NCI-H69 (cell line): ENCODE measurements at regions not wholly inside any gene's neighbourhood (a gene's known extent, or its start where the extent isn't known, plus 50 kb on each side); places are given as distances from the start of the nearest gene placed in this dataset.
"Not testable (repeated sequence)": the region's sequence is repeated elsewhere in the genome, so short reads cannot be mapped to it uniquely, and the experiment has no call there.

Source experiments
- DNase-seq: peaks from one replicate; lab custom pipeline; 2025; lab: John Stamatoyannopoulos, UW

DNA sequence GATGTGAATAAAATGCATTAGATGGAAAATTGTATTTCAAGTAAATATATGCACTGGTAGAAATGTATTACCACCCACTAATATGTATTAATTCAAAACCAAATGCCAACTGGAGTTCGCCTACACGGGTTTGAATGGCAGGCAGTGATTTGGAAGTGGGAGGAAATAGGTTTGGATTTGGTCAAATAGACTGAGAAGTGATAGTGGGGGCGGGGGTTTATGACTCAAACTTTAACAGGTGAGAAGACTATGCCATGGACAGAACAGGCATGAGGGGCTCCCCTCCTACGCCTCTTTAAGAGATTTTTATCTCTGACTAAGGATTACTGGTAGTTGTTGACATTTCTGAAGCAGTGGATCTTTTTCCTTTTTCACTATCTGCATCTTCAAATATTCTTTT is 677.8 kb downstream of the NTRK3 start:
- no peak for DNase-seq

DNA sequence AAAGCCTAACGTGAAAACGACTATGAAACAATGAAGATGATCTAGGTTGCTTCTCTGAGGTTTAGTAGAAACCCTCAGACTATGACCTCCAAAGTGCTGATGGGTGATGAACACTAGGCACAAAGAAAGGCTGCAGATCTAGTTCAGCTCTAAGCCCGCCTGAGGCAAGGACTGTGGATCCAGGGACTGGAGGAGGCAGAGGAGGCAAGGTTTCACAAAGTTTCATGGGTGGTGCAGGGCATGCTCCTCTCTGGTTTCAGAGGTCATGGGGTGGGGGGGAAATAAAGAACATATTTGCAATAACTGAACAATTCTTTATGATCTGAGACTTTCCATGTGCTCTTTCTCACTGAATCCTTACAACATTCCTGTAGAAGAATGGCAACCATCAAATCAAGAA is 679.2 kb downstream of the NTRK3 start:
- DNase-seq: no peak

DNA sequence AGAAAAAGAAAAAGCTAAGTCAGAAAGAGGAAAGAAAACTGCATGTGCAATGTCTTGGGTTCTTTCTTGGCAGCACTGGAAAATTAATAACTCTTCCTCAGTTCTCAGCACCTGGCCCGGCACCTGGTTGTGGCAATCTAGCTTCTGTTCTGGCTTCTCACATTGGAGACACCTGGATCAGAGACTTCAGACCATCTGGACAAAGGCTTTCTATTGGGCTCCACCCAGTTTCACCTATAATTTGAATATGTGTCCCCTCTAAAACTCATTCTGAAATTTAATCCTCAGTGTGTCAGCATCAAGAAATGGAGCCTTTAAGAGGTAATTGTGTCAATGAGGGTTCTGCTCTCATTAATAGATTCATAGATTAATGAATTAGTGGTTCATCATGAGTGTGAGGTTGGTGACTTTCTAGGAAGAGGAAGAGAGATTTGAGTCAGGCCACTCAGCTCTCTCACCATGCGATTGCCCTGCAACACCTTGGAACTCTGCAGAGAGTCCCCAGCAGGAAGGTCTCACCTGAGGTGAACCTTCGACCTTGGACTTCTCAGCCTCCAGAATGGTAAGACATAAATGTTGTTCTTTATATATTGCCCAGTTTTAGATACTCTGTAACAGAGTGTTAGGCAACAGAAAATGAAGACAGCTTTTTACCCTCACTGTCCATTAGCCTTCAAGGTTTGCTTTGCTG is 679.9 kb downstream of the NTRK3 start:
- DNase-seq: no peak

DNA sequence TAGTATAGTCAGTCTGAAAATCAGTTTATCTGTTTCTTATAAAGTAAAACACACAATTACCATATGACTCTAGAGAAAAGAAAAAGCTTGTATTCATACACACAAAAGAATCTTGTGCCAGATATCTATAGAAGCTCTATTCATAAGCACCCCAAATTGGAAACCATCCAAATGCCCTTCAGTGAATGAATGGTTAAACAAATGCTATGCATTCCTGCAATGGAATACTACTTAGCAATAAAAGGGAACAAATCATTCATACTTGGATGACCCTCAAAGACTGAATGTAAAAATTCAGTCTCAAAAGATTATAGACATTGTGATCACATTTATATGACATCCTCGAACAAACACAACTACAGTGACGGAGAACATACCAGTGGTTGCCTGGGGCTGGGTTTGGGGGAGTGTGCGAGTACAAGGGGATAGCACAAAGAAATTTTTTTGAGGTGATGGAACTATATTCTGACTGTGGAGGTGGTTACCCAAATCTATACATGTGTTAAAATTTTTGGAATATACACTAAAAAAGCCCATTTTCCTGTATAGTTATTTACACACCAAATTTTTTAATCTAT is 680.6 kb downstream of the NTRK3 start:
- DNase-seq: no peak

DNA sequence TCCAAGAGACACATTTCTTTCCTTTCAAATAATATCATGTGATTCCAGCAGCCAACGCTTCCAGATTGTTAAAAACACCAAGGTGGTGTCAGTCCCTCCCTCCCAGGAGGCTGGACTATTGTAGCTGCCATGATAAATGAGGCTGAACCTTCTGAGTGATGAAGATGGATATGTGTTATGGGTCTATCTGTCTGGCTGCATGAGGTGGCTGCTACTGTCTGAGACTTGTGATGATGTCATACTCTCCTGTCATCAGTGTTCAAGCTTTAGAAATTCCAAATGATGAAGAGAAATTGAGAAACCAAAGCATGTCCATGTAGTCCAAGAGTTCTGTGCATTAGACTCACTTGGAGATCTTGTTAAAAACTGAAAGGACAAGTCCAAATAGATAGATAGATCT is 683.0 kb downstream of the NTRK3 start:
- DNase-seq: no peak

DNA sequence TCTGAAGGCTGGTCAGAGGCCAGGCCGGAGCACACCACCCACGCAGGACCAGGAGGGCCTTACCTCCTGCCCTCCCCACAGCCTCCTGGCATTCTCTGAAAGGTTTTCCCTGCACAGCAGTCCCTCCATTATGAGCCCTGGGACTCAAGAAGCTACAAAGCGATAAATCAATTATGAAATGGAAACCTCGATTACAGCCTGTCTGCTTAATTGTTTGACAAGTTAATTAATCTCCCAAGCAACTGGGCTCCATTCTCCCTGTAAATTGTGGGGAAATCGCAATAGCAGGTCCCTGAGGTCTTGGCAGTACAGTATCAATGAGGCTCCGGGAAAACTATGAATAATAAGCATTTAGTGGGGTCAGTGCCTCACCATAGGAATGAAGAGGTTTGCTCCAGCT is 683.5 kb downstream of the NTRK3 start:
- DNase-seq: no peak

DNA sequence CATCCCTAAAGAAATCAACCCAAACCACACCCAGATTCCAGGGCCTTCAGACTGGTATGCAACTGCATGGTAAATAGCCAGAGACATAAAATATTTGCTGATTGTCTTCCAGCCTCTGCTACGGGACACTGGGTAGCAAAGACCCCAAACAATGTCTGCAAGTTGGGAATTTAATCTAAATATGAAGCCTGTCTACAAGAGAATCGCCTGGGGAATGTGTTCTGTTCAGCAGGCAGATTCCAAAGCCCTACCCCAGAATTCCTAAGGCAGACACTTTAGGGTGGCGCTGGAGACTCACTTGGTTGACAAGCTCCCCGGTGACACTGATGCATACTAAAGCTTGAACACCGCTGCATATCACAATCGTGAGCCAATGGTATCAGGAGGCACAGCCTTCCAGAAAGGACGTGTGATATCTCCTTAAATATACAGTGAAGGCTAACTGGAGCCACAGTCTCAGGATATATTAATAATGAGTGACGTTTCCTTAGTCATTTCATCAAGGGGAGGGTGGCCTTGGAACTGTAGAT is 684.1 kb downstream of the NTRK3 start:
- no peak for DNase-seq

DNA sequence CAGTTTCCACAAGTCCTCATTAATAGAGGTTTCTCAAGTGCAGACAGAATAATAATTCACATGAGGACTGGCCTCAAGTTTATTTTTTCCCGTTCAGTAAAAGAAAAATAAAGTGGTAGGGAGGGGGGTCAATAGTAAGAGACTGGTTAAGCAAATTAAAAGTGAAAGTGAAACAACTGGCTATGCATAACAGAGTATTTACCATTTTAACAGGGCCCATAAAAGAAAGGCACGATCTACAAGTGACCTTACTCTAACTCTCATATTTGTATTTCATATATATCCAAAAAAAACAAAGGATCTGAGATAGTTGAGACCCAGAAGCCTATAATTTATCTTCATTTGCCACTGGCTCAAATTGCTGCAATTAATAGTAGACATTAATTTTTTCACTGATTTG is 686.3 kb downstream of the NTRK3 start:
- DNase-seq: no peak

DNA sequence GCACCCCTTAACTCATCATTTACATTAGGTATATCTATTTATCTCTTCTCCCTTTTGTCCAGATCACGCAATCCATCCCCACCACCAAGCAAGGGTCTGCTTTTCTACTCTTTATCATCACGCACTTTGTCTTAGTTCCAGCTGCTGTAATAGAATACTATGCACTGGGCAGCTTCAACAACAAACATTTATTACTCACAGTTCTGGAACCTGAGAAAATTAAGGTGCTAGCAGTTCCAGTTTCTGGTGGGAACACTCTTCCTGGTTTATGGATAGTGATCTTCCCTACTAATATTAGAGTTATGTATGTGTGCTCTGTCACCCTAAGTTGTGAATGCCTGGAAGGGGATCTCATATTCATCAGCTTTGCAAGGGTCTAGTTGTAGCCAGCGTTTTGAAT is 687.0 kb downstream of the NTRK3 start:
- DNase-seq: no peak

DNA sequence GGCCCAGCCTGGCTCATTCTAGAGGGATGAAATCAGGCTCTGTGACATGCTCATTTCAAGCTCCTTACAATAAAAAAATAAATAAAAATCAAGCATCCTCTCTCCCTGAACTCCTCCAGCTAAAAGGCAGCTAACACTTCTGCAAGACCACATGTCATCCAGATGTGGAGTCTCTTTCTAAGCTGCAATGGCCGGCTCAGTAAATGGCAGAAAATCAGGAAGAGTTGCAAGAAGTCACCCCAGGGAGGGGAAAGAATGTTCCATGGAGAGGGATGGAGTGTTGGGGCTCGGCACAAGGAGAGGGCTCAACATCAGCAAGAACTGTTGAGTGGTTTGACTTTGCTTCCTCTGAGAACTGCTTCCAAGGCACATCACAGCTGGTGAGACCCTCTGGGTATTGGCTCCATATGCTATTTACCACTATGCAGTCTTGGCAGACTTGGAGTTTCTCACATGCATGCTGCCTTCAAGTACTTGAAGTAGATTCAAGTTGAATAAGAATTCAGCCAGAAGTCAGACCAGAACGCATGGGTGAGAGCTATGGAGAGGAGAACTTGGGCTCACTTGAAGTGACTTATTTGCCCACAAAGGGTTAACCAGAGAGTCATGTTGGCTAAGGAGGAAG is 689.0 kb downstream of the NTRK3 start:
- DNase-seq: no peak

DNA sequence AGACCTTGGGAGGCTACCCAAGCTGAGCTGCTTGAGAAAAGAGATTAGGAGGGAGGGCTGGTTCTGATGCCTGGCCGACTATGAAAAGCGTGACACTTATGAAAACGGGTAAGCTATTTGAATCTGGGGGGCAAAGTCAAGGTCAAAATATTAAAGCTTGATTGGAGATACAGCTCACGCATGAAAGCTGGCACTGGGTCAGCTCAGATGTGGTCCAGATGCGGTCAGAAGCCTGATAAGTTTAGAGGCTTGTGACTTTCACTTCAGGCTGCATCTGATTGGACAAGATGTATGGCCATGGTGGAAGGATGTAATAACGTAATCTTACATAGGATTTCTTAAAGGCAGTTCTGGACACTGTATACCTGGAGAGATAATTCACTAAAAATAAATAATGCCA is 690.3 kb downstream of the NTRK3 start:
- no peak for DNase-seq

DNA sequence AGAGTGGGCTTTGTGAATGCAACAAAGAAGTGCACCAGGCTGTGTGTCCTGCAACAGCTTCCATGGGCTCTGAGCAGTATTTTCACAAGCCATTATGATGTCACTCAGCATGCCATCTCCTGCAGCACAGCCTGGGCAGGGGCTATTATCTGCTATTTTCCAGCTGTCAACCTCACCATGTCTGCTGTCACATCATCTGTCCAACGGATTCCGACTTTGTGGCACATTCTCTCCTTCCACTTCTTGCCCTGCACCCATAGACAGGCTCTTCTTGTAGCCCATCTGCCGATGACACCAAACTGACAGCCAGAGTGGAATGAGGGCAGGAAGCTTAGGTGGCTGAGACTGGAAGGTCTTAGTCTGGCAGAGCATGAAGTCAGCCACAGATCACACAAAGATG is 691.9 kb downstream of the NTRK3 start:
- DNase-seq: no peak

DNA sequence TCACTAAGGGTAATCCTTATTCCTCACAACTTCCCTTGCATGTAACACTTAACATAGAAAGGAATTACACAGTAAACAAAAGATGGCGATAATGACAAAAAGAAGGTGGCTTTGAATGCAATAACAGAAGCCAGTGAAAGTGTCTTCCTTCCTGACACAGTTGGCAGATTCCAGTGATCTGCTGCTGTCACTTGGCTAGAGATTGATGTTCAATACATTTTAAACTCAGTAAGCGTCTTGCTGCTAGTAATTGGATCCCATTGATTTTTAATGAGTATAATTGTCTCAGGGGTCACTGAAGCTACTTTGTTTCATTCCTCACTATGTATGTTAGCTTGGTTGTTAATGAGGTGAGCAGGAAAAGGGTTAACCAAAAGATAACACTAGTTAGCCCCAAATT is 692.7 kb downstream of the NTRK3 start:
- DNase-seq: no peak

DNA sequence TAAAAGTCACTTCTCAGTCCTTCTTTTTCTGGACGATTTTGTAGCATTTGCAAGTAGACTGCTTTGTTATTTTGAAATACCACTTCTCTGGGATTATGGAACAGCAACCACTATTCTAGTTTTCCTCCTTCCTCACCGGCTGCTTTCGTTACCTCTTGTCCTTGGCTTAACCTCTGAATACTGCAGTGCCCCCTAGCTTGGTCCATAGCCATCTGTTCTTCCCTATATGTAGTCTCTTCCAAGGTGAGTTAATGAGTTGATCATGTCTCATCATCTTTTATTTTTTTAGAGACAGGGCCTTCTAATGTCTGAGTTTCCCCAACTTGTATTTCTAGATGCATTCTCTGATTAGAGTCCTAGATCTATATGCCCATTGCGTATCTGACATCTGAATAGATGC is 694.3 kb downstream of the NTRK3 start:
- no peak for DNase-seq

DNA sequence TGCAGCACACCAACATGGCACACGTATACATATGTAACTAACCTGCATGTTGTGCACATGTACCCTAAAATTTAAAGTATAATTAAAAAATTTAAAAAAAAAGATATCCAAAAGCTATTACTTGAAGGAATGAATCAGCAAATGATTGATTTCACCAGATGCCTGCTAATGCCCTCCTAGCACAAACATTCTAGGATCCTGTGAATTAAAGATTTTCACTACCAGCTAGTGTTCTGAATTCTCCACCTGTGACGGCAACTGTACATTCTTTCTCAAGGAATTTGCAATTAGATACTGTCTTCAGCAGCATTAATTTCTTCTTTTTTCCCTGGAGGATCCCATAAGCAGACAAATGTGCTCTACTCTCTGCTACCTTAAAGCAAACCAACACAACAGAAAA is 694.9 kb downstream of the NTRK3 start:
- no peak for DNase-seq

DNA sequence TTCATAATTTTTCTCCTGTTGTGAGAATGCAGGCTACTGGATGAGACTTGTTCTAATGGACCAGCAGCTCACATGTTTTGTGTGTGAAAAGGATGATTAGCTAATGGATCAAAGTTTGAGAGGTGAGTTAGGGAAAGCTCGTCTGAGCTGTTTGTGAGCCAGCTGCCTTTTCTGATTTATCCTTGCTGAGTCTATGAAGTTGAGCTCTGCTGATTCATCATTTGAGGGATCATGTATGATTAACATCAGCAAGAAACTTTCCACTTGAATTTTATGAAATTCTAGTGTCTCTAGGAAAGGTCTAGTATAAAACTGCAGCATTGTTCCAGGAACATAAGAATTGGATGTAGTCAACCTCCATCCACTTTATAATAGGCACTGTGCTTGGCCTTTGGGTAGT is 698.7 kb downstream of the NTRK3 start:
- DNase-seq: no peak

DNA sequence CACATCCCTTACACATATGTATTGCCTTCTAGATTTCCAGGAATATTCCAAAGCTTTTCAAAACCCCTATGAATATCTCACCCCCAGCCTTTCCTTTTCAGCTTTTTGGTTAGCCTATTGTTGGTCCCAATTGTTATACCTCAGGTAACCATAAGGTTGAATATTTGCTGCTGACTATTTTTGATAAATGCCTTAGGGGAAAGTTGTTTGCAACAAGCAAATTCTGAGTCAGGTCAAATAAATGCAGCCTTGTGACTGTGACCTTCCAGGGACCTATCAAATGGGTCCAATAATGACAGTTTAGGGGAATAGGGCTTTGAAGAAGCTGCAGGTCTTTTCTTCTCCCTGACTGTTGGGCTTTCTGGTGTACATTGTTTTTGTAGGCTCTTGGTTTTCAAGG is 699.7 kb downstream of the NTRK3 start:
- no peak for DNase-seq

DNA sequence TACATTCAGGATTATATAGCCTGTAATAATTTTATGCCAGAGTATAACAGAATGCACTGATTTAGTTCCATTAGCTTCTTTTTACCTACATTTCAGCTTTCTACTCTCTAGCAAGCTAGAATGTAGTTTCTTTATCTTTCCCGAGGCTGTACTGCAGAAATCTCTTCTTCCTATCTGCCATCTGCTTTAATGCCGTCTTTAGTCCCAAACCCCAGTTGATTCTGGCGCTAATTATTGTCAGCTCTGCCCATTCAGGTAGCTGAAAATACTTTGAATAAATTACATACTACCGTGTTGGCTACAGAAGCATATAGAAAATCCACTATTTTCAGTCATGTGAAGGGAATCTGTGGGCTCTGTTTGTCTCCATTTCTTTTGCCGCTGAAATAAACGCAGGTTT is 706.7 kb downstream of the NTRK3 start:
- DNase-seq: no peak

DNA sequence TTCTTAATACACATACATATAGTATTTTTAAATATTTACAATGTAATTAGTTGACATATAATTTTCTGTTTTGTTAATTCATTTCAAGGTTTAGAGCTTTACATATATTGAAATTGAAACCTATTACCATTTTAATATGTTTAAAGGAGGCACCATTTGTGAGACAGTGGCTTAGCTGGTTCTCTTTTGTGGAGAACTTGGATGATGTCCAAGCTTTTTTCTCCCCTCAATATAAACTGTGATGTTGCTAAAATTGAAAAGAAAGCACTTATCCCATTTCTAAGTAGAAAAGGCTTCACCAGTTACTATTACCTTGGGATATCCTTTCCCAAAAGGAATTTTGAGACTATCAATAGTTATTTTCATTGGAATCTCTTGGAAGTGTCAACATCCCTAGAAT is 707.2 kb downstream of the NTRK3 start:
- no peak for DNase-seq

DNA sequence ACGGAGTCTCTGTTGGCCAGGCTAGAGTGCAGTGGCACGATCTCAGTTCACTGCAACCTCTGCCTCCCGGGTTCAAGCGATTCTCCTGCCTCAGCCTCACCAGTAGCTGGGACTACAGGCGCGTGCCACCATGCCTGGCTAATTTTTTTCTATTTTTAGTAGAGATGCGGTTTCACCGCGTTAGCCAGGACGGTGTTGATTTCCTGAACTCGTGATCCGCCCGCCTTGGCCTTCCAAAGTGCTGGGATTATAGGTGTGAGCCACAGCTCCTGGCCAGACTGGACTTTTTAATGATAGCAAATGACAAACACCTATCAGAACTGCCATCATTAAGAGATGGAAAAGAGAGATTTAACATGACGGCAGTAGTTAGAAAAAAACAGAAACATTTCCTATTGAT is 707.9 kb downstream of the NTRK3 start:
- DNase-seq: not testable (repeated sequence)

DNA sequence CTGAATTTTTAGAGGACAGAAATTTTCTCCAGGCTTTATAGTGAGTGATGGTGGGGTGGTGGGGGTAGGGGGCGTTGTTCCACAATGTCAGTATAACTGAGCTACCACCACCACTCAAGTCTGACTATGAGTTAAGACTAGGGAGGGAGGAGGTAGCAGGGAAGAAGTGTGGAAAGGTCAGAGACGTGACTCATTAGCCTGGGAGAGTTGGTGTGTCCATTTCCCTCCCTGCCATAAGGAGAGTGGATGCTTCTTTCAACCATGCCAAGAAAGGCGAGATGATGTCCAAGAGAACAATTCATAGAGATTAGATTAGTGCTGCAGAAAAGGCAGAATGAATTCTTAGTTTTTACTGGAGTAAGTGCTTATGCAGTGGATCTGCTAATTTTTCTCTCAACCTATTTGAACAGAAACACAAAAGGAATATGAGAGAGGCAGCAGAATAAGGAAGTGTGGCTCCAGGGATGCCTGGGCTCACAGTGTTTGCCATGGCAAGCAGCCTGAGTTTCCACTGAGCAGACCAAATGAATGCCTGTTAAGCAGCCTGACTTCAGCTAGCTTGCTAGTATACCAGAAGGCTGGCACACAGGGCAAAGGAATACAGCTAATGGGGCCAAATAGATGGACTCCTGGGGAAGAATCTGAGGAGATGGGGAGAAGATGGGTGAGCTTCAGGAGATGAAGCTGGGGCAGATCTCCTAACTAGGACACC is 708.9 kb downstream of the NTRK3 start:
- no peak for DNase-seq

DNA sequence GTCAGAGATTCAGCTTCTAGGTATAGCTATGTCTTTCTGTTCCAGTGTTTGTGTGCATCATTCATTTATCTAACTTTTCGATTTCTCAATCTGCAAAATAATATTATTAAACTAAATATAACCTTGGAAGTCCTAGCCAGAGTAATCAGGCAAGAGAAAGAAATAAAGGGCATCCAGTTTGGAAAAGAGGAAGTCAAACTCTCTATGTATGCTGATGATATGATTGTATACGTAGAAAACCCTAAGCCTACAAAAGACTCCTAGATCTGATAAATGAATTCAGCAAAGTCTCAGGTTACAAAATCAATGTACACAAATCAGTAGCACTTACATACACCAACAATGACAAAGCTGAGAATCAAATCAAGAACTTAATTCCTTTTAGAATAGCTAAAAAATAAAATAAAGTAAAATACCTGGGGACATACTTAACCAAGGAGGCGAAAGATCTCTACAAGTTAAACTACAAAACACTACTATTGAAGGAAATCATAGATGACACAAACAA is 718.2 kb downstream of the NTRK3 start:
- no peak for DNase-seq

DNA sequence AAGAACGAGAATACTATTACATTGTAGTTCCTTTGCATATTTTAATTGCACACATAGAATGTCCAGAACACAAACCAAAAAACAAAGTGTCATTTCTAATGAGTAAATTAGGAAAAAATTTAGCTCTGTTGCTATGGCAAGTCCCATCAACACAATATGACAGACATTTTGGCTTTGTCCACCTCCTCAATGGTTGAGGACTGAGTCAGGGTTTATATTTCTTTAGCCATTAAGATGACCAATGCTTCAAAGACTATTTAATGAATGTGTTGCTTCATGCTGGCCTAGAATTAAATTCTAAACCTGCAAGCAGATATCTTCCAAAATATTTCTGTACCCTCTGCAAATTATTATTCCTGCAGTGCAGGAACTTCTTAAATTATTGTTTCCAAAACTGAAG is 719.2 kb downstream of the NTRK3 start:
- no peak for DNase-seq
